Jurkat, Clone E6-1 (cell line): ENCODE measurements at regions not wholly inside any gene's neighbourhood (a gene's known extent, or its start where the extent isn't known, plus 50 kb on each side); places are given as distances from the start of the nearest gene placed in this dataset.
"Not testable (repeated sequence)": the region's sequence is repeated elsewhere in the genome, so short reads cannot be mapped to it uniquely, and the experiment has no call there.

Experiments used
- DNase-seq: peaks from one replicate; pipeline ENCODE4 v3.0.0-alpha.2; 2011; ENCODE audit warnings: low read depth, low spot score
- H3K4me3 ChIP-seq: 2 replicates; pipeline ENCODE4 v1.5.1; 2011; ENCODE audit warnings: mild to moderate bottlenecking, low read length, control low read depth, moderate library complexity

GRCh38 chr4:189136462-189136861 is 804.2 kb upstream of the FRG1 start:
- no peak overlapping the region for H3K4me3 ChIP-seq
- DNase-seq, result no peak

GRCh38 chr4:189143263-189143952 is 797.3 kb upstream of the FRG1 start:
- no peak for DNase-seq
- no peak overlapping the region for H3K4me3 ChIP-seq

- no peak for DNase-seq
- H3K4me3 ChIP-seq, result no peak overlapping the region
These were observed 793.4 kb upstream of the FRG1 start for GRCh38 chr4:189147005-189147929.

GRCh38 chr4:189155083-189155482 is 785.6 kb upstream of the FRG1 start:
- not testable (repeated sequence) for H3K4me3 ChIP-seq, DNase-seq

- no peak overlapping the region for H3K4me3 ChIP-seq
These were observed 778.4 kb upstream of the FRG1 start for GRCh38 chr4:189162073-189162789.

GRCh38 chr4:189162888-189163287 is 777.8 kb upstream of the FRG1 start:
- no peak overlapping the region for H3K4me3 ChIP-seq
- DNase-seq, result no peak

More at GRCh38 chr4:189162073-189162789, 778.4 kb upstream of the FRG1 start:
- DNase-seq, result no peak

- H3K4me3 ChIP-seq, result no peak overlapping the region
- no peak for DNase-seq
These were observed 764.7 kb upstream of the FRG1 start for GRCh38 chr4:189176002-189176401.

- no peak overlapping the region for H3K4me3 ChIP-seq
- no peak for DNase-seq
These were observed 763.5 kb upstream of the FRG1 start for GRCh38 chr4:189177130-189177529.

GRCh38 chr4:189178125-189178746 is 762.4 kb upstream of the FRG1 start:
- DNase-seq, result no peak
- no peak overlapping the region for H3K4me3 ChIP-seq

- DNase-seq, result no peak
- no peak overlapping the region for H3K4me3 ChIP-seq
These were observed 754.8 kb upstream of the FRG1 start for GRCh38 chr4:189185810-189186432.

GRCh38 chr4:189187531-189188052 is 753.1 kb upstream of the FRG1 start:
- no peak for DNase-seq

GRCh38 chr4:189198624-189199023 is 742.0 kb upstream of the FRG1 start:
- no peak overlapping the region for H3K4me3 ChIP-seq
- no peak for DNase-seq

More at GRCh38 chr4:189187531-189188052, 753.1 kb upstream of the FRG1 start:
- no peak overlapping the region for H3K4me3 ChIP-seq

- DNase-seq, result no peak
These were observed 740.3 kb upstream of the FRG1 start for GRCh38 chr4:189200353-189200752.

GRCh38 chr4:189202182-189202868 is 738.3 kb upstream of the FRG1 start:
- H3K4me3 ChIP-seq, result no peak overlapping the region; the same call in 1 of the 2 replicates
- peak; percentile 31 for DNase-seq

More at GRCh38 chr4:189200353-189200752, 740.3 kb upstream of the FRG1 start:
- H3K4me3 ChIP-seq, result no peak overlapping the region

GRCh38 chr4:189202869-189203271 is 737.8 kb upstream of the FRG1 start:
- DNase-seq, result peak; percentile 35

GRCh38 chr4:189204616-189205015 is 736.1 kb upstream of the FRG1 start:
- H3K4me3 ChIP-seq, result no peak overlapping the region
- no peak for DNase-seq

More at GRCh38 chr4:189202869-189203271, 737.8 kb upstream of the FRG1 start:
- H3K4me3 ChIP-seq, result no peak overlapping the region; the same call in 1 of the 2 replicates

- no peak overlapping the region for H3K4me3 ChIP-seq
- no peak for DNase-seq
These were observed 733.7 kb upstream of the FRG1 start for GRCh38 chr4:189206953-189207352.

- no peak for DNase-seq
- no peak overlapping the region for H3K4me3 ChIP-seq
These were observed 732.8 kb upstream of the FRG1 start for GRCh38 chr4:189207872-189208271.
